Upper lobe of right lung (tissue), 1 donor: ENCODE measurements at regions not wholly inside any gene's neighbourhood (a gene's known extent, or its start where the extent isn't known, plus 50 kb on each side); places are given as distances from the start of the nearest gene placed in this dataset.
"Not testable (repeated sequence)": the region's sequence is repeated elsewhere in the genome, so short reads cannot be mapped to it uniquely, and the experiment has no call there.

Experiments used
- ATAC-seq: fragments of 200-7000 bp; cut with Tn5 transposase; one replicate; pipeline ENCODE4 v1.9.1; 2020; ENCODE audit warnings: mild to moderate bottlenecking, moderate library complexity
- DNase-seq: peaks from one replicate; pipeline ENCODE4 v3.0.0-alpha.2; 2020
- H3K27ac ChIP-seq: fragments of 200-600 bp; one replicate; pipeline ENCODE4 v1.8.0; 2022
- H3K27me3 ChIP-seq: fragments of 200-600 bp; one replicate; pipeline ENCODE4 v1.8.0; 2022; ENCODE audit warnings: mild to moderate bottlenecking
- H3K36me3 ChIP-seq: fragments of 200-600 bp; one replicate; pipeline ENCODE4 v1.8.0; 2022
- H3K4me1 ChIP-seq: fragments of 200-600 bp; one replicate; pipeline ENCODE4 v1.8.0; 2022
- H3K4me3 ChIP-seq: fragments of 200-600 bp; one replicate; pipeline ENCODE4 v1.8.0; 2022; ENCODE audit warnings: mild to moderate bottlenecking
- H3K9me3 ChIP-seq: fragments of 200-600 bp; one replicate; pipeline ENCODE4 v1.8.0; 2022
- CTCF ChIP-seq: fragments of 200-600 bp; IDR thresholded peaks from one replicate; pipeline ENCODE4 v1.8.0; 2022; ENCODE audit warnings: antibody characterized with exemption
- intact Hi-C: fragments of 100-400 bp; cut with DNase I; formaldehyde crosslinking; loops from one replicate; pipeline ENCODE4 v1.11.0; 2022
- donor health status: DM: no; HTN: yes; CAD: no; lungs with severe emphysema.

GRCh38 chrX:88072339-88073030 is 554.9 kb downstream of the KLHL4 start:
- intact Hi-C loops: no loop called here
- no peak for TF ChIP-seq CTCF
- Histone ChIP-seq H3K9me3 (no peaks in the 10 kb centered on the region), H3K36me3 (no peaks in the 10 kb centered on the region), H3K27ac (no peak overlapping the region), H3K27me3 (no peaks in the 10 kb centered on the region), H3K4me1 (no peaks in the 10 kb centered on the region), H3K4me3 (no peak overlapping the region)
- DNase-seq (no peak), ATAC-seq (no peak)

DNA sequence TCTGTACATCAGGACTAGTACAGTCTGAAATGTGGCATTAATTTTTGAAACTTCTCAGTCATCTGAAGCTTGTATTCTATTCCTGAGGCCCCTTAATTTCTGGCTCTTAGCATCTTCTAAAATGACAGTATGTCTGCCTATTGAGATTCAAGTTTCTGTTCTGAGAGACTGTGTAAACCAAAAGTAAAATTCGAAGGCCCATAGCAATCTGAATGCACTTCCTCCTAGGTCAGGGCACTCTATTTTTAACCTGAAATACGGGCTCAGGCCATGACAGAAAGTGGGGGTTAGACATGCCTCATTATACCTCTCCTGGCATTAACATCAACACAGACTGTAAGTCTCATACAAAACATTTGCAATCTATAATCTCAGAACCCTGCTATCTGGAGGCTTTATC is 584.4 kb downstream of the KLHL4 start:
- no peak for DNase-seq
- TF ChIP-seq CTCF: no peak
- intact Hi-C loops: no loop called here
- Histone ChIP-seq H3K9me3 (no peaks in the 10 kb centered on the region), H3K4me1 (no peaks in the 10 kb centered on the region), H3K36me3 (no peaks in the 10 kb centered on the region), H3K27me3 (no peaks in the 10 kb centered on the region), H3K27ac (no peak overlapping the region), H3K4me3 (no peak overlapping the region)
- no peak for ATAC-seq

DNA sequence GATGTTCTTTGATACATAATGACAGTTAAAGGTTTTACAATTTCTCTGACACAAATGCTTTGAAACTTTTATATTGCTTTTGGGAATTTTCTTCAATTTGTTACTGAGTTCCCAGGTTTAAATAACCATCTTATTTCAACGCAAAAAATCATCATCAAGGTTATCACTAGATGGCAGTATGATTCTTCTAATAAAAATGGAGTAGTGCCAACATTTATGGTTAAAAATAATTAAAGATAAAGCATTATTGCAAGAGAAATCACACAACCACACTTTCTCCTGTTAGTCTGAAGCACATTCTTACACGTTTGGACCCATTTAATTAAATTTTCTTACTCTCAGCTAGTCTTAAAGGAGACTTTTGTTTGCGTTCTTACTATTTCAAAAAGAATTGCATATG is 611.3 kb upstream of the CPXCR1 start:
- Histone ChIP-seq H3K9me3 (no peaks in the 10 kb centered on the region), H3K27me3 (no peaks in the 10 kb centered on the region), H3K36me3 (no peaks in the 10 kb centered on the region), H3K4me1 (no peaks in the 10 kb centered on the region), H3K4me3 (no peak overlapping the region), H3K27ac (no peak overlapping the region)
- DNase-seq (no peak), ATAC-seq (no peak)
- intact Hi-C loops: no loop called here
- TF ChIP-seq CTCF: peak; percentile 8

DNA sequence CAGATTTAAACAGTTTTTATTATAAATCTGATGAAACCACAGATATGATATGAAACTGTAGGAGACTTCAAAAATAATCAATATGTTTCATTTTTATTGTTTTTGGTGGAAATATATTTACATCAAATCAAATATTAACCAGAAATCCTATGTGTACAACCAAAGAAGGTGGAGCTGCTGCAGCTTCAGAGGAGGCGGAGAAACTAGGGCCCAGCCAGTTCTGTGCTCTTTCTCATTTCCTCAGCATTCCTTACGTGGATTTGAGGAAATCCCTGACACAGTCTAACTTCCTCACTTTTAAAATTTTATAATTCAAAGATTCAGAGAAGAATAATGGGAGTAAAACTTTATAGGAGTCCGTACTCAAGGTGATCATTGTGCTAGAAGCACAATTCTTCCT is 610.7 kb upstream of the CPXCR1 start:
- no peaks in the 10 kb centered on the region for H3K9me3 ChIP-seq
- TF ChIP-seq CTCF: no peak
- DNase-seq (no peak), ATAC-seq (no peak)
- no peaks in the 10 kb centered on the region for H3K4me1 ChIP-seq
- H3K4me3 ChIP-seq: no peak overlapping the region
- intact Hi-C loops: no loop called here
- H3K36me3 ChIP-seq: no peaks in the 10 kb centered on the region
- H3K27ac ChIP-seq: no peak overlapping the region
- no peaks in the 10 kb centered on the region for H3K27me3 ChIP-seq

DNA sequence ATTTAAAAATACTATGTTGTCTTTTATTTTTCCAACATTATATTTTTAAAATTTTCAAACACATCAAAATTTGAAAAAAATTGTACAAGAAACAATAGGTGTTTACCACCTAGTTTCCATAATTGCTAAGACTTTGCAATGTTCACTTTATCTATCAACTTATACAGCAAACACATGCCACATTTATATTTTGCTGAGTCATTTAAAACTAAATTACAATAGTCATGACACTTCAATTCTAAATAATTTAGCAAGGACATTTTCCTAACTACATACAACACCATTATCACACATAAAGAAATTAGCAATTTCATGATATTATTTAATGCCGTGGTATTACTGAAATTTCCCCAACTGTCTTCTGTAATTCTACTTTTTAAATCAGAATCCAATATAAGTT is 600.4 kb upstream of the CPXCR1 start:
- no peak for TF ChIP-seq CTCF
- intact Hi-C loops: no loop called here
- Histone ChIP-seq H3K36me3 (no peaks in the 10 kb centered on the region), H3K27me3 (no peaks in the 10 kb centered on the region), H3K27ac (no peak overlapping the region), H3K4me3 (no peak overlapping the region), H3K4me1 (no peaks in the 10 kb centered on the region), H3K9me3 (no peaks in the 10 kb centered on the region)
- ATAC-seq (no peak), DNase-seq (no peak)

DNA sequence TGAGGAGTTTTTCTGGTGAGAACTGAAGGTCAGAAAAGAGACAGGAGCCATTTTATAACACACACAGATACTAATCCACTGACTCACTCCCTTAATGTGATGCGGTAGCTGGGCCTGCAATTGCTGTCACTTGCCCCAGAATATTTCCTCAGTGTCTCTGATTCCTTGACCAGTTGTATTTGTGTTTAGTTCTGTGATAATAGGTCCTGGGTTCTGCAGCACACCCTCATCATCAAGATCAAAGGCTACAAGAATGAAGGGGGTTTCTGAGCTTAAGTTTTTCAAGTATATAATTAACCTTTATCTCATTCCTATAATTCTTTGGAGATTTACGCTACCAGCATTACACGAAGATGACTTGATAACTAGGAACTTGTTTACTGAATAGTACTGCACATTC is 576.5 kb upstream of the CPXCR1 start:
- Histone ChIP-seq H3K27me3 (no peaks in the 10 kb centered on the region), H3K27ac (no peak overlapping the region), H3K36me3 (no peaks in the 10 kb centered on the region), H3K9me3 (no peaks in the 10 kb centered on the region), H3K4me1 (no peaks in the 10 kb centered on the region), H3K4me3 (no peak overlapping the region)
- ATAC-seq (no peak), DNase-seq (no peak)
- intact Hi-C loops: no loop called here
- no peak for TF ChIP-seq CTCF

GRCh38 chrX:88173932-88174440 is 573.0 kb upstream of the CPXCR1 start:
- intact Hi-C loops, H3K27me3 ChIP-seq, DNase-seq, H3K36me3 ChIP-seq, H3K4me1 ChIP-seq, ATAC-seq, H3K9me3 ChIP-seq, H3K4me3 ChIP-seq, H3K27ac ChIP-seq: not testable (repeated sequence)
